Ishikawa (cell line): ENCODE measurements at regions not wholly inside any gene's neighbourhood (a gene's known extent, or its start where the extent isn't known, plus 50 kb on each side); places are given as distances from the start of the nearest gene placed in this dataset.

ENCODE experiments used
- CEBPB ChIP-seq: IDR thresholded peaks from 2 replicates; pipeline ENCODE4 v1.6.1; 2012
- EP300 ChIP-seq: IDR thresholded peaks from 2 replicates; pipeline ENCODE4 v1.6.1; 2012; ENCODE audit warnings: borderline replicate concordance
- NFIC ChIP-seq: IDR thresholded peaks from 2 replicates; pipeline ENCODE4 v1.6.1; 2012
- RAD21 ChIP-seq: IDR thresholded peaks from 2 replicates; pipeline ENCODE4 v1.6.1; 2012; ENCODE audit warnings: low read depth
- TAF1 ChIP-seq: IDR thresholded peaks from 2 replicates; pipeline ENCODE4 v1.6.1; 2012; ENCODE audit warnings: low read depth, mild to moderate bottlenecking
- TEAD4 ChIP-seq: IDR thresholded peaks from 2 replicates; pipeline ENCODE4 v1.6.1; 2012
- YY1 ChIP-seq: IDR thresholded peaks from 2 replicates; pipeline ENCODE4 v1.6.1; 2012; ENCODE audit warnings: low read depth
- ZBTB7A ChIP-seq: IDR thresholded peaks from 2 replicates; pipeline ENCODE4 v1.6.1; 2012; ENCODE audit warnings: low read depth
- TF ChIP-seq, protein P1 (sequence below): IDR thresholded peaks from 2 replicates; pipeline ENCODE4 v1.6.1; 2012; ENCODE audit warnings: low read depth, mild to moderate bottlenecking
- TF ChIP-seq, protein P2 (sequence below): IDR thresholded peaks from 2 replicates; pipeline ENCODE4 v1.6.1; 2012
- TF ChIP-seq, protein P3 (sequence below): IDR thresholded peaks from 2 replicates; pipeline ENCODE4 v1.6.1; 2012

DNA sequence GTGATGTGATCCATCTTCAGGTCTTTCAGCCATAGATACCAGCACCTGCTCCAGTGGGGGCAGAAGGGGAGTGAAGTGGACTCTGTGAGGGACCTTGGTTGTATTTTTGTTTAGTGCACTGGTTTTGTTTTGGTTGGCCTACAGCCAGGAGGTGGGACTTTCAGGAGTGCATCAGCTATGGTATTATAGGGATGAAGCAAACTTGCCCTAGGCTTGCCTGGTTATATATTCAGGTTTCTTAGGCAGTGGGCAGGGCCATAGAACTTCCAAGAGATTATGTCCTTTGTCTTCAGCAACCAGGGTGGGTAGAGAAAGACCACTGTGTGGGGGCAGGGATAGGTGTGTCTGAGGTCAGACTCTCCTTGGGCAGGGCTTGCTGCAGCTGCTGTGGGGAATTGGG is 337.3 kb upstream of the SGO1 start:
- TF ChIP-seq, protein P1, sequence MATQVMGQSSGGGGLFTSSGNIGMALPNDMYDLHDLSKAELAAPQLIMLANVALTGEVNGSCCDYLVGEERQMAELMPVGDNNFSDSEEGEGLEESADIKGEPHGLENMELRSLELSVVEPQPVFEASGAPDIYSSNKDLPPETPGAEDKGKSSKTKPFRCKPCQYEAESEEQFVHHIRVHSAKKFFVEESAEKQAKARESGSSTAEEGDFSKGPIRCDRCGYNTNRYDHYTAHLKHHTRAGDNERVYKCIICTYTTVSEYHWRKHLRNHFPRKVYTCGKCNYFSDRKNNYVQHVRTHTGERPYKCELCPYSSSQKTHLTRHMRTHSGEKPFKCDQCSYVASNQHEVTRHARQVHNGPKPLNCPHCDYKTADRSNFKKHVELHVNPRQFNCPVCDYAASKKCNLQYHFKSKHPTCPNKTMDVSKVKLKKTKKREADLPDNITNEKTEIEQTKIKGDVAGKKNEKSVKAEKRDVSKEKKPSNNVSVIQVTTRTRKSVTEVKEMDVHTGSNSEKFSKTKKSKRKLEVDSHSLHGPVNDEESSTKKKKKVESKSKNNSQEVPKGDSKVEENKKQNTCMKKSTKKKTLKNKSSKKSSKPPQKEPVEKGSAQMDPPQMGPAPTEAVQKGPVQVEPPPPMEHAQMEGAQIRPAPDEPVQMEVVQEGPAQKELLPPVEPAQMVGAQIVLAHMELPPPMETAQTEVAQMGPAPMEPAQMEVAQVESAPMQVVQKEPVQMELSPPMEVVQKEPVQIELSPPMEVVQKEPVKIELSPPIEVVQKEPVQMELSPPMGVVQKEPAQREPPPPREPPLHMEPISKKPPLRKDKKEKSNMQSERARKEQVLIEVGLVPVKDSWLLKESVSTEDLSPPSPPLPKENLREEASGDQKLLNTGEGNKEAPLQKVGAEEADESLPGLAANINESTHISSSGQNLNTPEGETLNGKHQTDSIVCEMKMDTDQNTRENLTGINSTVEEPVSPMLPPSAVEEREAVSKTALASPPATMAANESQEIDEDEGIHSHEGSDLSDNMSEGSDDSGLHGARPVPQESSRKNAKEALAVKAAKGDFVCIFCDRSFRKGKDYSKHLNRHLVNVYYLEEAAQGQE, result no peak
- TF ChIP-seq TEAD4 (no peak), CEBPB (no peak), YY1 (no peak), TAF1 (no peak), NFIC (no peak), RAD21 (no peak), EP300 (no peak), ZBTB7A (no peak)
- TF ChIP-seq, protein P2, sequence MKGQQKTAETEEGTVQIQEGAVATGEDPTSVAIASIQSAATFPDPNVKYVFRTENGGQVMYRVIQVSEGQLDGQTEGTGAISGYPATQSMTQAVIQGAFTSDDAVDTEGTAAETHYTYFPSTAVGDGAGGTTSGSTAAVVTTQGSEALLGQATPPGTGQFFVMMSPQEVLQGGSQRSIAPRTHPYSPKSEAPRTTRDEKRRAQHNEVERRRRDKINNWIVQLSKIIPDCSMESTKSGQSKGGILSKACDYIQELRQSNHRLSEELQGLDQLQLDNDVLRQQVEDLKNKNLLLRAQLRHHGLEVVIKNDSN, result no peak
- TF ChIP-seq, protein P3, sequence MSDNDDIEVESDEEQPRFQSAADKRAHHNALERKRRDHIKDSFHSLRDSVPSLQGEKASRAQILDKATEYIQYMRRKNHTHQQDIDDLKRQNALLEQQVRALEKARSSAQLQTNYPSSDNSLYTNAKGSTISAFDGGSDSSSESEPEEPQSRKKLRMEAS, result no peak
